GM19351 (cell line): ENCODE measurements at regions not wholly inside any gene's neighbourhood (a gene's known extent, or its start where the extent isn't known, plus 50 kb on each side); places are given as distances from the start of the nearest gene placed in this dataset.
"Not testable (repeated sequence)": the region's sequence is repeated elsewhere in the genome, so short reads cannot be mapped to it uniquely, and the experiment has no call there.

Source experiments
- ATAC-seq: cut with Tn5 transposase; IDR thresholded peaks from one replicate; pipeline ENCODE4 v1.9.1; 2021; ENCODE audit warnings: mild to moderate bottlenecking, moderate library complexity; ENCODE audit not compliant: unreplicated experiment

DNA sequence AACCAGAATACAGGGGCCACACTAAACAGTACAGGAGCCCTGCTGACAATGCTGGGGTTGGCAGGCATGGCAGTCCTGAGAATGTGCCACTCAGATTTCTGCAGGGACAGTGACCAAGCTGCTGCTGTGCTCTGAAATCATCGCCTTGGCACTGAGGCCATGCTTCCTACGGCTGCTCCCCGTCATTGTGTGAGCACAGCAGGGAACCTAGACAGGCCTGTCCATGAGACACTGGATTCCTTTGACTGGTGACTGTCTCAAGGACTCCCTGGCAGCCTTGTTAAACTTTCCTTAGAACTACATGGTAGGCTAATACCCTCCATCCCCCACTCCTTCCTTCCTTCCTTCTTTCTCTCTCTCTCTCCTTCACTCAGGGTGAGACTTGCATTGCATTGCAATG lies 111.4 kb downstream of the LUZP4 start:
- ATAC-seq: no peak

GRCh38 chrX:115402299-115402698 lies 112.8 kb downstream of the LUZP4 start:
- no peak for ATAC-seq

DNA sequence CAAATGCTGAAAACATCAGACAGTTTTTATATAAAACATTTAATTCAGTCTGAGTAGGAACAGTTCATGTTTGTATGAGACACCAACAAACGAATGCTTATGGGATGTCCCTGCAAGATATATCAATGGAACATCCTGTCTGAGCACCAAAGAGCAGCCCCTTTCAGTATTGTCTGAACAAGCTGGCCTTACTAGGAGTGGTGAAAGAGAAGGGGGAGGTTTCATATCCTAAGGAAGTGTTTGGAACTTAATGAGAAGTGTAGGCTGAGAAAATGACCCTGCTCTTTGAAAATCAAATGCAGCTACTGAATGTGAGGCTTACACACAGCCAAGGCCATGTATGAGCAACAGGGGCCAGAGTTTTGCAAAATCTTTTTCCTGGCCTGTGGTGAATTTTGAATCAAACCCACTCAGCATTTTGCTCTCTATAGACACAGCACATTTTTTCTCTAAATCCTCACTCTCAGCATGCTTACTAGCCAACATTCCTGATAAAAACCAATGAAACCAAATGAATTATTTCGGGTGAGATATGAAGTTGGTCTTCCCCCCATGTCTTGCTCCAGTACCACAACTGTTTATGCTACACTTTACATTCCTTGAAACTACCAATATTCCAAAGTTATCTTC lies 119.4 kb downstream of the LUZP4 start:
- no peak for ATAC-seq

DNA sequence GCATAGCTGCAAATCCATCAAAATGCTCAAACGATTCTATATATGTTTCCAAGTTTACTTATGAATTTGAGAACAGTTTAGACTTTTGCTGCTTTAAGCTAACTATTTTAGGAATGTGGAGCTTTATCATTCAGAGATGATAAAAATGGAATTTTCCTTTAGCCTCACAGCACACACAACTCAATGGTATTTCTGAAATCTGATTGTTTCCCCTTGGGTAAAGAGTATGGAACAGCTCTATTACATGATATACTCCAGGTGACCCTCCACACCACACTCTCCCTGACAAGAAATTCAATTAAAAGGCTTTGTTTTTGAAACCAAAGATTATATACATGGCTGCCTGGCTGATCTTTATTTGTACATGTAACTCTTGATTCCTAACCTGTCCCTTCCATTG lies 120.0 kb downstream of the LUZP4 start:
- no peak for ATAC-seq

DNA sequence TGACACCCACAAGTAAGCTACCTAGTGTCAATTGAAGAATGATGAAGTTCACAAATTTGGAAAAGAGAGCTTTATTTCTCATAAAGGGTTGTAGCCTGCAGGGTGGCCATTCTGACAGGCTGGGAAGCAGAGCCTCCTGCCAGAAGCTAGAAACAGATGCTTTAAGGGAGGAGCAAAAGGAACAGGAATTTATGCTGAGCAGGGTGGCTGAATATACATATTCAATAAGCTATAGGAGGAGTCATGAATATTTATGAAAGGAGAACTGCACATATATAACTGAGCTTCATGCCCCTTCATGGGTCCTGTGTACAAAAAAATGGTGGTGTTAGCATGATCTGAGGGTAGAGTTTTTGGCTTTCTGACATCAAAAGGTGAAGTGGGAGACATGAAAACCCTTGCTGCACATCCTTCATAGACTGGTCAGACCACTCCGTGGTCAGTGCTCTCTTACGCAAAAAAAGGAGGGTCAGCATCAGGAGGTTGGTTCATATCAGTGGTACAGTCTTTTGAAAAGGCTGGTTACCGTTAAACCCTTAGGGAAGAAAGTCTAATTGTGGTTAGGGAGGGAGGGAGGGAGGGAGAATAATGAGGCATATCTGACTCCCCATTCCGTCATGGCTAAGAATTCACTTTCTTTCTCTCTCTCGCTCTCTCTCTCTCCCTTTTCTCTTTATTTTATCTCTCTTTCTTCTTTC lies 121.4 kb downstream of the LUZP4 start:
- ATAC-seq: no peak

DNA sequence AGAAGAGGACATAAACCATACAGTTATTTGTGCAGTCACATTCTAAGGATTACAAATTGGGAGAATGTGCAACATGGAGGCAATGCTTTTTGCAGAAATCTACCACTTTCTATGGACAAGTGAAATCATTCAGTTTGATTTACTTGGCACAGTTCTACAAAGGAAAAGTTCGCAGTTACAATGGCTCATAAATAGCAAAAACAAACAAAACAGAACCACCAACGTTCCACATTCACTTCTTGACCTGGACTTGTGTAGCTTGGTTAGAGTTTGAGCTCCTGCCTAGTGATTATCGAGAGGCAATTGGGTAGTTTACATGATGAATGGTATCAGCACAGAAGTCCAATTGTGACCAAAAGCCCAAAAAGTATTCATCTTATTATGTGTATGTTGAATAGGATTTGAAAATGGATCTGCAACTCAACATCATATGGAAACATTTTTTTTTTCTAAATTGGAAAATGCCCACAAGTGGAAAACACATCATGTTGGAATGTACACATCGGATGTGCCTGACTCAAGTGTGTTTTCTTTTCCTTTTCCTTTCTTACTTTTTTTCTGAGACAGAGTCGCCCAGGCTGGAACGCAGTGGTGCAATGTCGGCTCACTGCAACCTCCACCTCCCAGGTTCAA lies 123.8 kb downstream of the LUZP4 start:
- no peak for ATAC-seq

- ATAC-seq: no peak
These were observed 129.6 kb downstream of the LUZP4 start for GRCh38 chrX:115419069-115419468.

DNA sequence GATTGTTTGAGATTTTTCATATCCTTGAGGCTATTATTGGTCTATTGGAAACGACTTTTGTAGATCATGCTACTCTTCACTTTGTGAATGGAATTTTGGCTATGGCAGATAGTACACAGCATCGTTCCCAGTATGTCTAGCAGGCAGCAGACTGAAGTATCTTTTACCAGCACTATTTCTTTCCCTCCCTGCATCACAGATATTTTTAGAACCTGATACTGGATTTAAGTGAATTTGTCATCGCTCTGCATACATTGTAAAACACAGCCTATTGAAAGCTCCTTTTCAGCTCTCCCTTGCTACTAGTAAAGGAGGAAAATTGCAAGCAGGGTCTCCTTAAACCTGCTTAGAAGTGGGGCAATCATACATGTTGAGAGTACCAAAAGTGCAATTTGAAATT lies 133.6 kb downstream of the LUZP4 start:
- ATAC-seq: no peak

GRCh38 chrX:115425359-115425758 lies 135.6 kb upstream of the PLS3 start:
- ATAC-seq: no peak

GRCh38 chrX:115427861-115428410 lies 133.0 kb upstream of the PLS3 start:
- ATAC-seq: no peak

GRCh38 chrX:115434834-115435233 lies 126.1 kb upstream of the PLS3 start:
- ATAC-seq: not testable (repeated sequence)

DNA sequence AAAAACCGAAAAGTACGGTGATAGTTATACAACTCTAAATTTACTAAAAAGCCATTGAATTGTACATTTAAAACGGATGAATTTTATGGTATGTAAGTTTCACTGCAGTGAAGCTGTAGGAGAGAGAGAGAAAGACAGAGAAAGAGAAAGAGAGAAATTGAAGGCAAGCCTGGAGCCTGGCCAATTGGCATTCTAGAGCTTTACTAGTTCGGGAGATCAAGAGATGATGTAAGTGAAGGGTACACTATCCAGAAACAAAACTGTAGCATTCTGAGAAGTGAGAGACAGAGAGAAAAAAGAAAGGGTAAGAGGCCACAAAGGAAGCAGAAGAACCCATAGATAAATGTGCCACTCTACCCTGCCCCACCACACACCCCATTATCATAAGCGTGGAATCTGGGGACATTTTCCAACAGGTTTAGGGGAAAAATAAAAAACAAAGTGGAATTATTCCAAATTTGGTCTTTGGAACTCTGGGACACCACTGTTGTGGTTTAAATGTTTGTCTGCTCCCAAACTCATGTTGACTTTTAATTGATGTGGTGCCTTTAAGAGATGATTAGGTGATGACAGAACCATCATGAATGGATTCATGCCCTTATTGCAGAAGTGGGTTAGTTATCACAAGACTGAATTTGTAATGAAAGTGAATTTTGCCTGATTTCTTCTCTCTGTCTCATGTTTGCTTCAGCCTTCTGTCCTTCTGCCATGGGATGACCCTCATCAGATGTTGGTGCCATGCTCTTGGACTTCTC lies 123.0 kb upstream of the PLS3 start:
- no peak for ATAC-seq

- ATAC-seq: no peak
These were observed 112.8 kb upstream of the PLS3 start for GRCh38 chrX:115448146-115448545.

GRCh38 chrX:115449742-115450141 lies 111.2 kb upstream of the PLS3 start:
- no peak for ATAC-seq

DNA sequence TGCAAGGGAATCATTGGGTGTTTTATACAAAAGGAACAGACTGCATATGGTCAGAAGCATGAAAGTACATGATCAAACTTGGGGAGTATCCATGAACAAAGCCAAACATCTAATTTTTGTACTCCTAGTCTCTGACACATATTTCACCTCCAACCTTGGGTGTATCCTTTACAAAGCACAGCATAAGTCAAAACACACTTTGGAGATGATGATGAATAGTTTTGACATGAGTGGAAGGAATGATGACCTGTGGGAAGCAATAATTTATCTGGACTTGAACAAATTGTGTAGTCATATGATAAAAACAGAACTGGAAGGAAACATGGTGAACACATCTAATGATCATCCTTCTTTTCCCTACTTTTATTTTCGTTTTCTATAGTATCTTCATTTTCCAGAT lies 108.7 kb upstream of the PLS3 start:
- ATAC-seq: no peak

GRCh38 chrX:115459883-115460880 lies 100.8 kb upstream of the PLS3 start:
- no peak for ATAC-seq

- no peak for ATAC-seq
These were observed 98.6 kb upstream of the PLS3 start for GRCh38 chrX:115462406-115462805.

DNA sequence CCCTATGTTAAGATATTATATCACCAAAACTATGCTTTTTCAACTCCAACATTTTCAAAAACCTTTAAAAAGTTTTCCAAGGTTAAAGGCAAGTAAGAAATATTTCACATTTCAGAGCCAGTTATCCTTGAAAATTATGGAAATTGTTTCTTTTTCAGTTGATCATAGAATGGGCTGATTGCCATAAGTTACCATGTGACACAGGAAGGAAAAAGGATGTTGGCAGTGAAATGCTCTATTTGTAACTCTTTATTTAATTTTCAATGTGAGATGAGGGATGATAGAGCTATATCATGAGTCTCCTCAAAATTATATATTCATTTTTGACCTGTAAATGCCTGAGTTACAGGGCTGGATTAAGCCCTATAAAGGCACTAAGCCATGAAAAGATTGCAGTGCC lies 93.0 kb upstream of the PLS3 start:
- no peak for ATAC-seq

GRCh38 chrX:115472131-115472530 lies 88.8 kb upstream of the PLS3 start:
- no peak for ATAC-seq

DNA sequence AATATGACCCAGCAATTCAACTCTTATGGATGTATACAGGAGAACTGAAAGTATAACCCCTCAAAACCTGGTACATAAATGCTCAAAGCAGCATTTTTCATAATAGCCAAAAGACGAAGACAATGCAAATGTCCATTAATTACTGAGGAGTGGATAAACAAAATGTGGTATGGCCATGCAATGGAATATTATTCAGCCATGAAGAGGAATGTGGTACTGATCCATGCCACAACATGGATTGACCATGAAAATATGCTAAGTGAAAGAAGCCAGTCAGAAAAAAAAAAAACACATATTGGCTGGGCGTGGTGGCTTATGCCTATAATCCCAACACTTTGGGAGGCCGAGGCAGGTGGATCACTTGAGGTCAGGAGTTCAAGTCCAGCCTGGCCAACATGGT lies 74.5 kb upstream of the PLS3 start:
- no peak for ATAC-seq
